ENCODE measurements at regions not wholly inside any gene's neighbourhood (a gene's known extent, or its start where the extent isn't known, plus 50 kb on each side); places are given as distances from the start of the nearest gene placed in this dataset.

DNA sequence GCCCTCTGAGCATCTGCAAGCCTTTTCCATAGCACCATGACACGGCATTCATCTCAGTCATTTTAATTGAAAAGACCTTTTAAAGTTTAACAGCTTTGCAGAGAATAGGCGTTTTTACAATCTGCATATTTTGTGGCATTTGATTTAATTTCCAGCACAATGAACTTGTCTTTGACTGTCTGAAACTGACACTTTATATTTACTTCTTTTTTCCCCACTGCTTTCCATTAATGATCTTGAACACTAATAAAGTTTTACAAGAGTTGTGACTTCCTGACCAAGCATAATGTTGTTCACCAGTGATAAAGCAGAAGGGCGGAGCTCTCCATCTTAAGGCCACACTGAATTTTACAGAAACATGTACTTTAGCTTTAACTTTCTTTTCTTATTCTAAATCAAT, 548.7 kb downstream of the FAM181B start:
- TF ChIP-seq ZNF70 (CRISPR knock-in tag; IDR thresholded peaks at IDR 0.05) (no peak), RARB (CRISPR knock-in tag; IDR thresholded peaks at IDR 0.05) (no peak), TSHZ2 (CRISPR knock-in tag; IDR thresholded peaks at IDR 0.05) (no peak), PATZ1 (CRISPR knock-in tag; IDR thresholded peaks at IDR 0.05; ENCODE audit: borderline replicate concordance) (no peak), ZNF8 (CRISPR knock-in tag; IDR thresholded peaks at IDR 0.05) (no peak), ARNTL (CRISPR knock-in tag; IDR thresholded peaks at IDR 0.05; ENCODE audit: borderline replicate concordance, low read depth) (no peak), ZFP30 (CRISPR knock-in tag; IDR thresholded peaks at IDR 0.05) (no peak), ZC3H10 (CRISPR knock-in tag; IDR thresholded peaks at IDR 0.05) (no peak), SNAI2 (CRISPR knock-in tag; IDR thresholded peaks at IDR 0.05) (no peak), ZFP3 (CRISPR knock-in tag; IDR thresholded peaks at IDR 0.05) (no peak), CSDC2 (CRISPR knock-in tag; IDR thresholded peaks at IDR 0.05) (no peak), TCF4 (CRISPR knock-in tag; IDR thresholded peaks at IDR 0.05; ENCODE audit: borderline replicate concordance) (no peak), ESRRG (CRISPR knock-in tag; IDR thresholded peaks at IDR 0.05) (no peak)
- TF ChIP-seq, protein P1, sequence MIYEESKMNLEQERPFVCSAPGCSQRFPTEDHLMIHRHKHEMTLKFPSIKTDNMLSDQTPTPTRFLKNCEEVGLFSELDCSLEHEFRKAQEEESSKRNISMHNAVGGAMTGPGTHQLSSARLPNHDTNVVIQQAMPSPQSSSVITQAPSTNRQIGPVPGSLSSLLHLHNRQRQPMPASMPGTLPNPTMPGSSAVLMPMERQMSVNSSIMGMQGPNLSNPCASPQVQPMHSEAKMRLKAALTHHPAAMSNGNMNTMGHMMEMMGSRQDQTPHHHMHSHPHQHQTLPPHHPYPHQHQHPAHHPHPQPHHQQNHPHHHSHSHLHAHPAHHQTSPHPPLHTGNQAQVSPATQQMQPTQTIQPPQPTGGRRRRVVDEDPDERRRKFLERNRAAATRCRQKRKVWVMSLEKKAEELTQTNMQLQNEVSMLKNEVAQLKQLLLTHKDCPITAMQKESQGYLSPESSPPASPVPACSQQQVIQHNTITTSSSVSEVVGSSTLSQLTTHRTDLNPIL (CRISPR knock-in tag; IDR thresholded peaks at IDR 0.05; ENCODE audit: low read depth): no peak

All from SK-N-SH treated with all-trans-retinoic acid at 6 μM for 48 hours (cell line).